ENCODE measurements at regions not wholly inside any gene's neighbourhood (a gene's known extent, or its start where the extent isn't known, plus 50 kb on each side); places are given as distances from the start of the nearest gene placed in this dataset.
A peak's percentile ranks its signal among the peaks of the same experiment; 100 is the strongest.
"Not testable (repeated sequence)": the region's sequence is repeated elsewhere in the genome, so short reads cannot be mapped to it uniquely, and the experiment has no call there.

DNA sequence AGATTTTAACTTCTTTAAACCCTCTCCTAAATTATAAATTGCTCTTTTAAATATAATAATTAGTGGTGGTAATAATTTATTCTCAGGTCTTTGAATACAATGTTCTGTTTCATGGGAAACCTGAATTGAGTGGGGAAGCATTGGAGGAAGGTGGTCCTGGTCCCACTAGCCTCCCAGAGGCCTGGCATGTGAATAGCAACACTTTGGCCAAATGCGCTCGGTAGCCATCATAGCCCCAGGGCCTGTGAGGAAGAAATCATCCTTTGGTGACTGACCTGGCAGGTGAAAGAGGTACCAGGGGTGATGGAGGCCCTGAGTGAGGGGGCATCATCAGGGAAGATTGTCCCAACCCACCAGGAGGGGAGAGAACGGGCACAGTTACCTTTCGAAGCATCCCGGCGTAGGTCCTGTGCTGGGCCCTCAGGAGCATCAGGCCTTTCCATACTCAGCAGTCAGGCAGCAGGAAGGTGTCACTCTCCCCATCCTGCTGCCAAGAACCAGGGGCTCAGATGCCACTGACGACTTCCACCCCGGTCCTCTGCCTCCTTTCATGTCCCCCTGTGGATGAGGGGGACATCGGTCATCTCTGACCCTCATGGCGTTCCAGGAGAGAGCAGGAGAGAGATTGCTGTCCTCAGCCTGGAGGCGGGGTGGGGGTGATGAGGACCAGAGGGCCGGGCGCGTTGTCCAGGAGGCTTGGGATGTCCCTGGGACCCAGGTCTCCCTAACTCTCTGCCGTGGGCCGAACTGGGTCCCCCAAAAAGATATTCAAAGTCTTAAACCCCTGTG is 78.6 kb upstream of the HPCAL1 start:
- DNase-seq (ENCODE audit: low read depth) = no peak

DNA sequence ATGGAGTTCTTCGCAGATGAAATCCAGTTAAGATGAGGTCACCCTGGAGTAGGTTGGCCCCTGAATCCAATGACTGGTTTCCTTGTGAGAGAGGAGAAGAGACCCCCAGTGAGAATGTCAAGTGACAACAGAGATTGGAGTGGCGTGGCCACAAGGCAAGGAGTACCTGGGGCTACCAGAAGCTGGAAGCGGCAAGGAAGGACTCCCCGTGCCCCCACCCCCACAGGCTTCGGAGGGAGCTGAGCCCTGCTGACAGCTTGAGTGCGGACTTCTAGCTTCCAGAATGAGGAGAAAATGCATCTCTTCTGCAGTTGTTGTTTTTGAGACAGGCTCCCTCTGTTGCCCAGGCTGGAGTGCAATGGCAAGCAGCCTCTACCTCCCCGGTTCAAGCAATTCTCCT is 78.0 kb upstream of the HPCAL1 start:
- no peak for DNase-seq (ENCODE audit: low read depth)

DNA sequence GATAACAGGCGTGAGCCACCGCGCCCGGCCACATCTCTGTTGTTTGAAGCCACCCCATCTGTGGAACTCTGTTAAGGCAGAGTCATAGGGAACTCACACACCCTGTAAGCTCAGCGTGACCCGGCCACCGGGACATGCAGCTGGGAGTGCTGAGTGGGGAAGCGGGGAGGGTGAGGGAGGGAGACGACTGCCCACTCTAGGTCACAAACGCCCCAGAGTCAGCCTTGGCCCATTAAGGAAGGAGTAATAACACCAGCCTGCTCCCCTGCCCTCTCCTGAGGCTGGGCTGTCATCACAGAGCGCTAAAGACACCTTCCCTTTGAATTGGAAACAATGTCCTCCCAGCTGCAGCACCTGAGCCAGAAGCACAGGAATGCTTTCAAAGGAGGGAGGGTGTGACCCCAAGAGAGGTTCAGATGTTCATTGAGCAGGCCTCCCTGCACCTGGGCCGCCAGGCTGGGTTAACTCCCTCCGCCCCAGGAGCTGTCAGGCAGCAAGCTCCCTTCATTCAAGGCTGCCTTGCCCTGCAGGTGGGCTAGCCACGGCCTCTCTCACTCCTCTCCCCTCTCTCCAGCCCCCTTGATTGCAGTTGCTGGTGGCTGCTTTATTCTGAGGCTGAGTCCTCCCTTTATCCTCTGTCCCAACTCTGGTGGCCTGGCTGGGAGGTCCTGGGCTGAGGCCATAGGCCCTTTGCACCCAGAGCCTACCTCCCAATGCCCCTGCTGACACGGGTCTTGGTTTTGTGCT is 77.2 kb upstream of the HPCAL1 start:
- no peak for DNase-seq (ENCODE audit: low read depth)

DNA sequence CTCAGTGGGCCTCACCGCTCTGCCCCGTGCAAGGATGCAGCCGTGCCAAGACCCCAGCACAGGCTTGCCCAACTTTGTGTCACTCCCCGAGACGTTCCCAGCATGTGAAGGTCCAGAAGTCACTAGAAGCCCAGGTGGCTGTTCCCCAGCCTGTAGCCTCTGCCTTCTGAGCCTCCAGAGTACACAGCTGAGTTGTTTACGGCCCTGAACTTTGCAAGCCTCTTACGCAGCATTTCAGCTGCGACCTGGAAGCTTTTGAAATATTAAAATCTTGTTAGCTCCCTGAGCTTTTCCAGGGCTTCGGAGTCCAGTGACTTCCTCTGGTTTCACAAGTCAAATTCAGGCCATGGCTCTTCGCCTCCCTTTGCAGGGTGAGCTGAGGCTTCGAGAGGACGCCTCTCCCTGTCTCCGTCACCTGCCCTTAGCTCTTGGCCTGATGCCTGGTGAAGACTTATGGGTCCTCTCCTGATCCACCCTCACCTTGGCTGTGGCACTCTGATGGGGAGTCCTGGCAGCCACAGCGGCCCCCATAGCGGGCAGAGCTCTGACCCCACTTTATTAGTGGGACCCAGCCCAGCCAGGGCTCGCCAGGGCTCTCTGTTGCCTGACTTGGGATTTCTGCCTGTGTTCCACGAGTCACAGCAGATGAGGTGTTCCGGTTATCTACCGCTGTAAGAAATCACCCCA is 76.5 kb upstream of the HPCAL1 start:
- DNase-seq (ENCODE audit: low read depth) = peak; percentile 44

DNA sequence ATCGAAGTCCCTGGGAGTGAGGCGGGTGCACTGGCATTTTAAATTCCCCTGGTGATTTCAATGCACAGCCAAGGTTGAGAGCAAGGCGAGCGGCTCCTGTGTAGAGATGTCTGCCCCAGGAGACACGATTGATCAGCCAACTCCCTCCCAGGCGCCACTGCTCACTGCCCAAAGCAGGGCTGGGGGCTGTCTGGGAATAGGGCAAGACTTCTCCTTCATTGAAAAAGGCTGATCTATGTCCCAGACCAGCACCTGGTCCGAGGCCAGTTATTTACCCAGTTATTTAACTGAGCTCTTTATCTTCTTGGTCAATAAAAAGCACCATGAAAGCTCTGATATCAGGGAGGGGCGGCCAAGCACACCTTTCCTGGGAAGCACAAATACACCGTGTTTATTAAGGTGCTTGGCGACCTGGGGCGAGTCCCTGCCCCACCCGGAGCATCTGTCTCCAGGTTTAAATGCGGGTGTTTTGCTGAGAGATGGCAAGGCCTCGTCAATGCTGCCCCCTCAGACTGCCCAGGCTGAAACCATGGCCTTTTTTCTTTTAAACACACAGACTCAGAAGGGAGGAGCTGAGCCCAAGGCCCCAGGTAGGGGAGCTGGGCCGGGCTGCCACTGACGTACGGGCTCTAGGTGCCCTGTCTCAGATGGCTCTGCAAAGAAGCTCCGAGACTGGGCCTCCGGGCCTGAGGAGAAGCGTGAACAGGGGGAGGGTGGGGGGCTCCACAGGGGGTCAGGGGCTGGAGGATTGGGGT is 73.9 kb upstream of the HPCAL1 start:
- no peak for DNase-seq (ENCODE audit: low read depth)

DNA sequence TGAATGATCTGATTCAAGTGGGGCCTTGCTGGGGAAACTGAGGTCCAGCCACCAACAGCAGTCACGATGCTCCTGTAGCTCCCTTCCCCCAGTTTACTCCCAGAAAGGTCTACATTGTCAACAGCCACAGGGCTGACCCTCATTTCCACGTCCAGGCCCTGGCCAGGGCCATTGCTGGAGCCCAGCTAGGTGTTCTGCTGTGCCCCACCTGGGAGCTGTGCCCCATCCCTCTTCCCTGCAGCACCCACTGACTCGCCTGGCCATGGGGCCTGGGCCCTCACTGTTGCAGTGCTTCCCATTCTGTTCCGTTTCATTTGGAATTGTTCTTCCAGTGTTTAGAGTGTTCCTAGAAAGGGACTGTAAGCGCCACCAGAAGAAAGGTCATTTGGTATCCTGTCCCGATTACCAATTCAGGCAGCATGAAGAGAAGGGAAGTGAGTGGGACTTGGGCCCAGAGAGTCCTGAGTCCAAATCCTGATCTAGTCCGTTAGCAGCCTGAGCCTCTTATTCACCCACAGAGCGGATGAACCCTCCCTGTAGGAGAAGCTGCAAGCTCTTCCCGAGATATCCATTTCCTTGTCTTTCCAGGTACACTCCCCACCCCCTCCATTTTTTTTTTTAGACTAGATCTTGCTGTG is 73.1 kb upstream of the HPCAL1 start:
- no peak for DNase-seq (ENCODE audit: low read depth)

DNA sequence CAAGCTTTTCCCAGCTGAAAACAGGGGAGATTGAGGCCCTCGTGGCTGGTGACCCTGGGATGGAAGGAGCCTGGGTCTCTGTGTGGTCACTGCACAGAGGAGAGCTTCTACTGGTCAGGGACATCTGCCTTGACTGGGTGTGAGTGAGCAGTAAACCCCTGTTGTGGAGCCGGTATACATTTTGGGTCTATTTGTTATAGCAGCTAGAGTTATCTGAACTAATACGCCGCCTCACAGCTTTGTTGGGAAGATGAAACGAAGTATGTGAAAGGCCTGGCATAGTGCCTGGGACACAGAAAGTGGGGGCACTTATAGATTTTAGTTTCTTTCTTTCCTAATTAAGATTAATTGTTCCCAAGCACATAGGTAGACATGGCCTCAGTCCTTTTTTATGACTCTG is 72.2 kb upstream of the HPCAL1 start:
- no peak for DNase-seq (ENCODE audit: low read depth)

DNA sequence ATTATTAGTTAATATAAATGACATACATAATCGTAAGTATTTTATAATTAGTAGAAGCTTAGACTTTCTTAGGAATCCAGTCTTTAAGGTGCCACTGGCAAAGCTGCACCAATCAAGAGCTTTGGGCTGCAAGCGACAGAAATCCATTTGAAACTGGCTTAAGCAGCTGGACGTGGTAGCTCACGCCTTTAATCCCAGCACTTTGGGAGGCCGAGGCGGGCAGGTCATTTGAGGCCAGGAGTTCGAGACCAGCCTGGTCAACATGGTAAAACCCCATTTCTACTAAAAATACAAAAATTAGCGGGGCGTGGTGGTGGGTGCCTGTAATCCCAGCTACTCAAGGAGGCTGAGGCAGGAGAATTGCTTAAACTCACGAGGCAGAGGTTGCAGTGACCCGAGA is 71.8 kb upstream of the HPCAL1 start:
- not testable (repeated sequence) for DNase-seq (ENCODE audit: low read depth)

DNA sequence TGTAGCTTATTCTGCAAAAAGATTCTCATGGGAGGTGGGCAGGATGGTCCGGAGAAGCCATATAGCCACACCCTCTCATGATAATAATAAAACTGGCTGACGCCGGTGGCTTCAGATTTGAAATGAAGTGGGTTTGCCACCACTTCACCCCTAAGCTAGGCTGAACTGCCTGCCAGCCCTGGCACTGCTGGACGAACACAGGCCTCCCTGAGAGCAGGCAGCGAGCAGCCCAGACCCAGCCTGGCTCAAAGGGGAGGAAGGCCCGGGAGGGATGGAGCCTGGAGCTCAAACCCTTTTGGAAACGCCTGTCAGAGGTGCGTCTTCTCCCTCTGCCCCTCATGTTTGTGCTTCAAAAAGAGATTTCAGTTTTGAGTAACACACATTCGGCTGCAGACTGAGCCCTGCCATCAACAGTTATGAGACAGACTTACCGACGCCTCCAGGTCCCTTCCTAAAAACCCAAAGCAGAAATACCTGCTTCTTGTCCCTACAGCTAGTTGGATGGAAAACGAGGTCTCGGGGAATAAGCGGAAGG is 71.1 kb upstream of the HPCAL1 start:
- no peak for DNase-seq (ENCODE audit: low read depth)

DNA sequence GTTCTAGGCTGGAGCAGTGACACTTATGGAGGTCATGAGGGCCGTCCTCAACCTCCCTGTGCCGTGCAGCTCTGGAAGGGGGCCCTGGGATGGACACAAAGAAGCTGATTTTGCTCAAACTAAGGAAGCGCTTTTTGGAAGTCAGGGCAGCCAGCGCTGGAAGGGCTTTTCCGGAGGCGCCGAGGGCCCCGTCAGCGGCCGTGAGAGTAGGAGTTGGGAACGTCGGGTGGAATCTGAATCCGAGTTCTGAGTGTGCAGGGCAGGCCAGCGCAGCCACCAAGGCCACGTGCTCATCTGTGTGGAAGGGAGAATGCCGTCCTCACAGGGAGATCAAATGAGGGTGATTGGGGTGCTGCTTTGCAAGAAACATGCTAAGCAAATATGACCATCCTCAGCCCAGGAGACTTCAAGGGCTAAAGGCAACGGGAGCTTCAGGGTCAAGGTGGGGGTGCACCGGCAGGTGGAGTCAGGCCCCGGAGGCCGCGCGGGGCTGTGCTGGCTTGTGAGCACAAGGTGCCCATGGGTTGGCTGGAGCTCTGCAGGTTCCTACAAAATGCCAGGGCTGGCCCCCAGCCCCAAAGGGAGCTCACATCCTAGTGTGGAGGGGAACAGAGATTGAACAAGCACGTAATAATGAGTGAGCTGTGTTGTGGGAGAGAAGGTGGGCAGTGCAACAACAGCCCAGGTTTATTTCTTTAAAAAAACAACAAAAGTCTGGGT is 70.4 kb upstream of the HPCAL1 start:
- DNase-seq (ENCODE audit: low read depth) = no peak

DNA sequence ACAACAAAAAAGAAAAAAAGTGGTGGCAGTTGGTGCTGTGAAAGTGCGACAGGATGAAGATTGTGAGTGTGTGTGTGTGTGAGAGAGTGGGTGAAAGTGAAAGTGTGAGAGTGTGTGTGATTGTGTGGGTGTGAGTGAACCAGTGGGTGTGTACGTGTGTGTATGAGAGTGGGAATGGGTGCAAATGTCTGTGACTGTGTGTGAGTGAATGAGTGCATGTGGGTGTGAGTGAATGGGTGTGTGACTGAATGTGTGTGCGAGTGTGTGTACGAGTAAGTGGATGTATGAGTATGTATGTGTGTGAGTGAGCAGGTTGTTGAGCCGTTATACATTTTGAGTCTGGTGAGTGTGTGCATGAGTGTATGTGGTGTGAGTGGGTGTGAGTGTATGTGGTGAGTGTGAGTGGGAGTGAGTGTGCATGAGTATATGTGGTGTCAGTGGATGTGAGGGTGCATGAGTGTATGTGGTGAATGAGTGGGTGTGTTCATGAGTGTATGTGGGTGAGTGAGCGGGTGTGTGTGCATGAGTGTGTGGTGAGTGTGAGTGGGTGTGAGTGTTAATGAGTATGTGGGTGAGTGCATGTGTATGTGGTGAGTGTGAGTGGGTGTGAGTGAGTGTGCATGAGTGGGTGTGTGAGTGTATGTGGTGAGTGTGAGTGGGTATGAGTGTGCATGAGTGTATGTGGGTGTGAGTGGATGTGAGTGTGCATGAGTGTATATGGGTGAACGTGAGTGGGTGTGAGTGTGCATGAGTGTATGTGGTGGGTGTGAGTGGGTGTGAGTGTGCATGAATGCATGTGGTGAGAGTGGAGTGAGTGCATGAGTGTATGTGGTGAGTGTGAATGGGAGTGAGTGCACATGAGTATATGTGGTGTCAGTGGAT is 69.3 kb upstream of the HPCAL1 start:
- no peak for DNase-seq (ENCODE audit: low read depth)

DNA sequence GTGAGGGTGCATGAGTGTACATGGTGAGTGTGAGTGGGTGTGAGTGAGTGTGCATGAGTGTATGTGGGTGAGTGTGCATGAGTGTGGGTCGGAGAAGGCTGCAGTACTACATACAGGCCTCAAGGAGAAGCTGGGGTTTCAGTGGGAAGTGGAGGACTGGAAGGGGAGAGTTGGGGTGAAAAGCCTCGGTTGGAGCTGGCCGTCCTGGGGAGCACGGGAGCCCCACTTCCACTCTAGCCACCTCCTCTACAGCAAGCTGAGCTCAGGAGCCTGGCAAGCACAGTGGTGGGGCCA is 68.7 kb upstream of the HPCAL1 start:
- DNase-seq (ENCODE audit: low read depth) = no peak

DNA sequence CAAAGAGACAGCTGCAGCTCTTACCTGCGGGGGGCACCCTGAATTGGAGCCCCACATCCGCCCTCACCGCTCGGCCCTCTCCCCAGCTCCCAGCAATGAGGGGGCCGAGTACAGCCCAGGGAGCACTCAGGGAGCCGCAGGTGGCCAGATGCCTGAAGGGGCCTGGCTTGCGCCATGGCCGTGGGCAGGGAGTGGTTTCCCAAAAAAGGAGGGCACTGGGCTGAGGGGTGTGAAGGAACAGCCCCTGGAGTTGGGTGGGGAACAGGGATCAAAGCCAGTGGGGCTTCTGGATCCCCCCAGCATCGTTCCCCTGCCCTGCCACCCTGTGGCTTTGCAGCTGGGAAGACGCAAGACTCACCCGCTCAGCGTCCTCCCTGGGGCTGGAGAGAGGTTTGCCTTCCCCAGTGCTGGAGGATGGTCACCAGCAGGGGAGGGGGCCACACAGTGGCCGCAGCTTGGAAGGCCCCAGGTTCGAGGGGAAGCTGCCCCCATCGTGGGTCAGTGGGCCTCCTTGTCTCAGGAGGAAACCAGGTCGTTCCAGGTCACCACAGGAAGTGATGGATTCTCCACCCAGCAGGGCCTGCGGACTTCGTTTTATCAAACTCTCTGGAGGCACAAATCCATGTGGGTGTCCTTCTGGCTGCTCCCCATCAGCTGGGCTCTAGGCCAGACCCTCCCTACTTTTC is 68.2 kb upstream of the HPCAL1 start:
- DNase-seq (ENCODE audit: low read depth) = no peak

DNA sequence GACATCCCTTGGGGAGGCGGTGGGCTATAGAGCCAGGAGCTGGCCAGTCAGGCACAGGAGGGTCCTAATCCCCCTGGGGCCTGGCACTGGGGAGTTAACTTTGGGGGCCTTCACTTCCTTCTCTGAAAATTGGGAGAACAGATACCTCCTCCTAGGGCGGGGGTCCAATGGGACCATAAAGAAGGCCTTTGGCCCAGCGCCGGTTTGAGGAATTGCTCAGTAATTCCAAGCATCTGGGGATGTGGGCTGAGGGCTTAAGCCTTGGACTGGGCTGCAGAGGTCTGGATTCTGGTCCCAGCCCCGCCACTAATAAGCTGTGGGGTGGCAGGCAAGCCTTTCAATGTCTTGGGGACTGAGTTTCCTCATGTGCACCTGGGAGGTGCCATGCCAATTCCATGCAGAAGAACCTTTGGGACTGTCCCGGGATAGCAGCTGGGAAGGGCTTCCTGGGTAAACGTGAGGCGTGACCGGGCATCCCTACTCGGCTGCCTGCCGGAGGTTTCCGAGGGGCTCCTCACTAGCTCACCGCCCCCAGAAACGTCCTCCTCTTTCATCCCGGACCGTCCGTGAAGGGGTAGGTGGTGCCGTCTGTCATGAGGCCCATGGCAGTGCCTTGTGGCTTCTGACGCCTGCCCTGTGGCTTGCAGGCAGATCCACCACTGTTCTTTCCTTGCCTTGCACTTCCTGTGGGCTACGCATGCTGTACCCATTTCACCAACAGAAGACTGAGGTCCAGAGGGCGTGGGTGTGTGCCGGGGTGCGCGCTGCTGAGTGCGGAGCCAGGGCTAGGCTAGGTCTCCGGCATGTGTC is 67.4 kb upstream of the HPCAL1 start:
- DNase-seq (ENCODE audit: low read depth) = no peak

DNA sequence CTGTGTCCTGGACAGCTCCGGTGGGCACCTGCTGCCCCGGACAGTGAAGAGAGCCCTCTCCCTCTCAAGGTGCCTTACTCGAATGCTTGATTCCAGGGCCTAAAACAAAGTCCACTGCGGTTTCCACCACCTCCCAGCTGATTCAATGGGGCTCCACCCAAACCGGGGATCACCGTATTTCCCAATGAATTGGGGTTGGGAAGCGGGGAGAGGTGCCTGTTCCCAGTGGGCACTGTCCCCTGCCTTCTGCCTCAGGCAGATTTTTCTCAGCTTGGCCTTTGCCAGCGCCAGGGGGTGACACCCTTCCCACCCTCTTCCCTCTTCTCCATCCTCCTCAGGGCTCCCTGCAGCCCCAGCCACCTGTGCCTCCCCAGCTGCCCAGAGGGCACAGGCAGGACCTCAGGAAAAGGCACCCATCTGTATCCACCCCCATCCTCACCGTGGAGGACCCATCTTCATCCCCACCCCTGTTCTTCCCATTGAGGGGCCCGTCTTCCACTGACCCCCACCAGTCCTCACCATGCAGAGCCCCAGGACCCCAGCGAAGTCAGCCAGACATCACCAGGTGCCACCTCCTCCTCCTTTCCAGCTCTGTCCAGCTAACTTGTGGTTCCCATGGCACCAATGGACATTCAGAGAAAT is 66.7 kb upstream of the HPCAL1 start:
- DNase-seq (ENCODE audit: low read depth) = no peak

DNA sequence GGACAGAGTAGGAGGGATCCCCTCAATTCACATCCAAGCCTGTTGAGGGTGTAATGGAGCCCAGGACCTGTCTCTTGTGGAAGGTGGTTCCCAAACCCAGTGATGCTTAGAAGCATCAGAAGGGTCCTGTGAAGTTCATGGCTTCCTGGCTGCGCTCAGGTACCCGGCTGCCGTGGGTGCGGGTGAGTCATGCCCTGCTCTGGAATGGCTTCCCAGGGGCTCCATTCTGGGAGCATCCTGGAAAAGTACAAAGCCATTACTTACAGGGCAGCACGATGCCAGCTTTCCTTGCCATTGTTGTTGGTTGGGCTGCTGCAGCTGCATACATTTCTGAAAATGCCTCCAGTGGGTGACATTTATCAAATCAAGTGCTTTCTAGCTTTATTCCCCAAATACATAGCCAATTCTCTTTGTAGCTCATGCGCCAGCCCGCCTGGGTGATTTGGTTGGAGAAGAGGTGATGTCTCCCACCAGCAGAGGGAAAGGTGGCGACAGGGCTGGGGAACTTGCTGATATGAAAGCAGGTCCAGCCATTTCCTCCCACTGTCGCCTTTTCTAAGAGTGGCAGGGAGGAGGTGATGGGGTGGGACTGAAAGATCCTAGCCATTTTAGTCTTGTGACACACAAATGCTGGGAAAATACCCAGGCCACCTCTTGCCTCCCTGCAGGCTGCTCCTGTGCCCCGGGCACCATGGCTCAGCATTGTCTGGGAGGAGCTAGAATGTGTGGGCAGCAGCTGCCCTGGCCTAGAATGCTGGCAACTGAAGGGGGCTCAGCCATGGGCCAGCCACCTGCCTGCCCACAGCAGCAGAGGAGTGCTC is 65.9 kb upstream of the HPCAL1 start:
- no peak for DNase-seq (ENCODE audit: low read depth)
